Spleen (tissue), 11 donors: ENCODE measurements at regions not wholly inside any gene's neighbourhood (a gene's known extent, or its start where the extent isn't known, plus 50 kb on each side); places are given as distances from the start of the nearest gene placed in this dataset.

ENCODE experiments used
- DNase-seq: peaks from one replicate; pipeline ENCODE4 v3.0.0-alpha.2; 2020
- H3K27ac ChIP-seq, 8 donors: fragments of 200-600 bp; sonication (generic) in 7 of 8; 1 replicate in 4 of 8; 2 replicates in 4 of 8; pipeline versions ENCODE4 v1.5.0 to v1.8.0; 2016 to 2021; ENCODE audit warnings: inconsistent platforms in 4 of 8, mild to moderate bottlenecking in 4 of 8, moderate library complexity in 1 of 8
- H3K27me3 ChIP-seq, 7 donors: fragments of 200-600 bp; sonication (generic) in 6 of 7; replicated peaks in 1 of 7; 1 replicate in 4 of 7; 2 replicates in 3 of 7; pipeline versions ENCODE4 v1.5.0 to v1.8.0; 2016 to 2021; ENCODE audit warnings: inconsistent platforms in 3 of 7, mild to moderate bottlenecking in 1 of 7
- H3K36me3 ChIP-seq, 6 donors: fragments of 200-600 bp; sonication (generic) in 5 of 6; 1 replicate in 4 of 6; 2 replicates in 2 of 6; pipeline versions ENCODE4 v1.5.0 to v1.8.0; 2016 to 2021; ENCODE audit warnings: inconsistent platforms in 2 of 6
- H3K4me1 ChIP-seq, 6 donors: fragments of 200-600 bp; sonication (generic) in 5 of 6; 1 replicate in 3 of 6; 2 replicates in 3 of 6; pipeline versions ENCODE4 v1.5.0 to v1.8.0; 2016 to 2021; ENCODE audit warnings: inconsistent platforms in 3 of 6
- H3K4me3 ChIP-seq, 8 donors: fragments of 200-600 bp; sonication (generic) in 7 of 8; 1 replicate in 4 of 8; 2 replicates in 4 of 8; pipeline versions ENCODE4 v1.5.0 to v1.8.0; 2016 to 2021; ENCODE audit warnings: inconsistent platforms in 4 of 8, mild to moderate bottlenecking in 4 of 8, moderate library complexity in 2 of 8
- H3K9me3 ChIP-seq, 8 donors: fragments of 200-600 bp; sonication (generic) in 7 of 8; 1 replicate in 4 of 8; 2 replicates in 4 of 8; pipeline versions ENCODE4 v1.5.0 to v1.8.0; 2016 to 2021; ENCODE audit warnings: inconsistent platforms in 4 of 8
- CTCF ChIP-seq, 11 experiments: fragments of 200-600 bp in 7 of 11; fragments of 450-650 bp in 4 of 11; sonication (generic) in 4 of 11; IDR thresholded peaks in 8 of 11; conservative IDR thresholded peaks in 3 of 11; 1 replicate in 7 of 11; 2 replicates in 4 of 11; pipeline versions ENCODE4 v1.4.0 to v1.8.0; 2016 to 2021; ENCODE audit warnings: antibody characterized with exemption in 11 of 11, inconsistent platforms in 4 of 11, mild to moderate bottlenecking in 1 of 11
- POLR2A ChIP-seq, 3 donors: fragments of 450-650 bp; IDR thresholded peaks; one replicate each; pipeline ENCODE4 v1.5.1; 2017; ENCODE audit warnings: antibody characterized with exemption in 3 of 3, mild to moderate bottlenecking in 1 of 3
- POLR2AphosphoS5 ChIP-seq, 3 donors: sonication (generic); formaldehyde crosslinking; IDR thresholded peaks; one replicate each; pipeline ENCODE4 v1.5.1; 2017; ENCODE audit warnings: antibody characterized with exemption in 3 of 3
- WGBS, 5 donors: extraction: QIAGEN DNeasy Blood & Tissue Kit in 3 of 5; methylation state at CpG; one replicate each; pipeline versions ENCODE4 v1.1.5 to v1.1.7; 2013 to 2018; 5-methylcytosine and 5-hydroxymethylcytosine counted together
- intact Hi-C: fragments of 100-400 bp; cut with DNase I; formaldehyde crosslinking; loops from one replicate; pipeline ENCODE4 v1.15.0; 2023; ENCODE audit warnings: low total_unique reads
- donor health status: healthy with polysubstance abuse.
- donor health status: DM: no; HTN: no; CAD: no; lungs with moderate emphysema.
- donor health status: DM: no; HTN: no; CAD: no.
- donor health status: Bipolar disorder and iron deficiency.
- donor health status: healthy.
- donor health status: DM: no; HTN: no; CAD: no.
- donor health status: DM: yes; HTN: yes; CAD: no.

GRCh38 chr12:77560714-77561113 lies 270.0 kb upstream of the NAV3 start:
- DNase-seq, result no peak
- 76 to 85% (median 80%) methylated on average over 6 of the region's 6 CpGs for WGBS, 5 donors

GRCh38 chr12:77559400-77560074 lies 271.2 kb upstream of the NAV3 start:
- WGBS, 5 donors, result 82 to 91% (median 84%) methylated on average over 12 of the region's 12 CpGs
- Histone ChIP-seq H3K27me3 (no peaks in the 10 kb centered on the region), H3K27ac (no peak overlapping the region), H3K4me1 (no peaks in the 10 kb centered on the region), H3K4me3 (no peak overlapping the region), H3K36me3 (no peaks in the 10 kb centered on the region), H3K9me3 (peaks cover 0 to 14% (median 7%) of the 10 kb centered on the region in 8 donors)
- TF ChIP-seq POLR2AphosphoS5 (IDR thresholded peaks at IDR 0.05) (no peak), POLR2A (IDR thresholded peaks at IDR 0.05) (no peak), CTCF (IDR thresholded peaks at IDR 0.05 in 8 of 11, conservative IDR thresholded peaks at IDR 0.05 in 3 of 11) (no peak)
- intact Hi-C loops, result no loop called here
- DNase-seq, result peak; percentile 51

More at GRCh38 chr12:77560714-77561113, 270.0 kb upstream of the NAV3 start:
- no peak for TF ChIP-seq POLR2A (IDR thresholded peaks at IDR 0.05)
- Histone ChIP-seq H3K36me3 (no peaks in the 10 kb centered on the region), H3K27ac (no peak overlapping the region), H3K27me3 (no peaks in the 10 kb centered on the region), H3K4me1 (no peaks in the 10 kb centered on the region), H3K4me3 (no peak overlapping the region), H3K9me3 (peaks cover 0 to 14% (median 7%) of the 10 kb centered on the region in 8 donors)
- intact Hi-C loops, result no loop called here

- no peak for TF ChIP-seq CTCF (IDR thresholded peaks at IDR 0.05 in 8 of 11, conservative IDR thresholded peaks at IDR 0.05 in 3 of 11)
- TF ChIP-seq POLR2A (IDR thresholded peaks at IDR 0.05), result no peak
- TF ChIP-seq POLR2AphosphoS5 (IDR thresholded peaks at IDR 0.05), result no peak
- Histone ChIP-seq H3K4me1 (no peaks in the 10 kb centered on the region), H3K27ac (no peak overlapping the region), H3K4me3 (no peak overlapping the region), H3K36me3 (no peaks in the 10 kb centered on the region), H3K9me3 (peaks cover 0 to 11% (median 3%) of the 10 kb centered on the region in 8 donors), H3K27me3 (no peaks in the 10 kb centered on the region)
- intact Hi-C loops, result no loop called here
- 22 to 82% (median 68%) methylated on average over 4 of the region's 4 CpGs for WGBS, 5 donors
- DNase-seq, result no peak
Measured at GRCh38 chr12:77555074-77555473, 275.6 kb upstream of the NAV3 start.

GRCh38 chr12:77553976-77554619 lies 276.6 kb upstream of the NAV3 start:
- Histone ChIP-seq H3K9me3 (peaks cover 0 to under 1% (median 0%) of the 10 kb centered on the region in 8 donors), H3K36me3 (no peaks in the 10 kb centered on the region), H3K27ac (no peak overlapping the region), H3K4me3 (no peak overlapping the region), H3K27me3 (no peaks in the 10 kb centered on the region), H3K4me1 (no peaks in the 10 kb centered on the region)
- DNase-seq, result no peak
- WGBS, 5 donors, result 75 to 93% (median 87%) methylated on average over 1 of the region's 1 CpG
- intact Hi-C loops, result no loop called here
- no peak for TF ChIP-seq POLR2A (IDR thresholded peaks at IDR 0.05)
- no peak for TF ChIP-seq CTCF (IDR thresholded peaks at IDR 0.05 in 8 of 11, conservative IDR thresholded peaks at IDR 0.05 in 3 of 11)
- no peak for TF ChIP-seq POLR2AphosphoS5 (IDR thresholded peaks at IDR 0.05)
